Body of pancreas (tissue), 4 donors: ENCODE measurements at regions not wholly inside any gene's neighbourhood (a gene's known extent, or its start where the extent isn't known, plus 50 kb on each side); places are given as distances from the start of the nearest gene placed in this dataset.

Experiments
- ATAC-seq: fragments of 150-250 bp; one replicate; pipeline ENCODE4 v1.9.1; 2016
- DNase-seq, 4 donors: peaks; one replicate each; pipeline ENCODE4 v3.0.0-alpha.2; 2019
- H3K27ac ChIP-seq, 4 donors: fragments of 200-600 bp; sonication (generic); 1 replicate in 3 of 4; 2 replicates in 1 of 4; pipeline versions ENCODE4 v1.5.1 to v1.6.1; 2016 to 2019; ENCODE audit warnings: mild to moderate bottlenecking in 1 of 4, mixed read lengths in 1 of 4, moderate library complexity in 1 of 4
- H3K27me3 ChIP-seq, 2 donors: fragments of 200-600 bp; sonication (generic); one replicate each; pipeline ENCODE4 v1.6.0; 2016; ENCODE audit warnings: mild to moderate bottlenecking in 1 of 2
- H3K36me3 ChIP-seq, 2 donors: fragments of 200-600 bp; sonication (generic); replicated peaks in 1 of 2; 2 replicates each; pipeline ENCODE4 v1.5.1; 2016; ENCODE audit warnings: low read depth in 2 of 2; ENCODE audit not compliant: insufficient read depth in 1 of 2
- H3K4me1 ChIP-seq: fragments of 200-600 bp; sonication (generic); one replicate; pipeline ENCODE4 v1.6.0; 2016
- H3K4me3 ChIP-seq, 2 donors: fragments of 200-600 bp; sonication (generic); 1 replicate in 1 of 2; 2 replicates in 1 of 2; pipeline ENCODE4 v1.5.1; 2016 to 2019
- H3K9me3 ChIP-seq, 3 donors: fragments of 200-600 bp; sonication (generic); 1 replicate in 2 of 3; 2 replicates in 1 of 3; pipeline ENCODE4 v1.5.1; 2016
- POLR2A ChIP-seq, 3 donors: fragments of 450-650 bp; IDR thresholded peaks; one replicate each; pipeline ENCODE4 v1.6.1; 2016; ENCODE audit warnings: antibody characterized with exemption in 3 of 3, mild to moderate bottlenecking in 2 of 3
- WGBS, 2 donors: methylation state at CpG; one replicate each; pipeline ENCODE4 v1.1.5; 2017; 5-methylcytosine and 5-hydroxymethylcytosine counted together
- intact Hi-C: fragments of 100-400 bp; cut with DNase I; formaldehyde crosslinking; loops from one replicate; pipeline ENCODE4 v1.15.1; 2023
- TF ChIP-seq, protein P1 (sequence below), 7 experiments: fragments of 450-650 bp in 4 of 7; fragments of 200-600 bp in 3 of 7; sonication (generic) in 3 of 7; IDR thresholded peaks; one replicate each; pipeline ENCODE4 v1.5.1; 2016 to 2019; ENCODE audit warnings: antibody characterized with exemption in 7 of 7

DNA sequence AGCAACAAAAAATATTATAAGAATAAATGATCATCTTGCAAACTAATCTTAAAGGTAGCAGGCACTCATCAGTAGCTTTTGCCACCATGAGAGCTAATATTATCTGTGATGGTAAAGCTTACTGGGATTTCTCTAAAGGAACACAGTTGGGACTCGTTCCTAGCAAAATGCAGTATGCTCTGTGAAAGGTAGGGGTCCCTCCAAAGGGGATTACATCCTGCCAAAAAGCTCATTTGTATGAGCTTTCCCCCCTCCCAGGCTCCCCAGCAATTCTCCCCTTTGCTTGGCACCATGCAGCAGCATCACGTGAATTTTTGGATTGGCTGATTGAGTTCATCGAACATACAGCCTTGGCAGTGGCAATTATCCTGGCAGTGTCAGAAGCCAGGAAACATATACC is 361.0 kb upstream of the PLSCR5 start:
- Histone ChIP-seq H3K27me3 (no peaks in the 10 kb centered on the region), H3K9me3 (no peaks in the 10 kb centered on the region), H3K27ac (no peak overlapping the region), H3K4me3 (no peak overlapping the region), H3K4me1 (no peaks in the 10 kb centered on the region), H3K36me3 (no peaks in the 10 kb centered on the region)
- TF ChIP-seq, protein P1, sequence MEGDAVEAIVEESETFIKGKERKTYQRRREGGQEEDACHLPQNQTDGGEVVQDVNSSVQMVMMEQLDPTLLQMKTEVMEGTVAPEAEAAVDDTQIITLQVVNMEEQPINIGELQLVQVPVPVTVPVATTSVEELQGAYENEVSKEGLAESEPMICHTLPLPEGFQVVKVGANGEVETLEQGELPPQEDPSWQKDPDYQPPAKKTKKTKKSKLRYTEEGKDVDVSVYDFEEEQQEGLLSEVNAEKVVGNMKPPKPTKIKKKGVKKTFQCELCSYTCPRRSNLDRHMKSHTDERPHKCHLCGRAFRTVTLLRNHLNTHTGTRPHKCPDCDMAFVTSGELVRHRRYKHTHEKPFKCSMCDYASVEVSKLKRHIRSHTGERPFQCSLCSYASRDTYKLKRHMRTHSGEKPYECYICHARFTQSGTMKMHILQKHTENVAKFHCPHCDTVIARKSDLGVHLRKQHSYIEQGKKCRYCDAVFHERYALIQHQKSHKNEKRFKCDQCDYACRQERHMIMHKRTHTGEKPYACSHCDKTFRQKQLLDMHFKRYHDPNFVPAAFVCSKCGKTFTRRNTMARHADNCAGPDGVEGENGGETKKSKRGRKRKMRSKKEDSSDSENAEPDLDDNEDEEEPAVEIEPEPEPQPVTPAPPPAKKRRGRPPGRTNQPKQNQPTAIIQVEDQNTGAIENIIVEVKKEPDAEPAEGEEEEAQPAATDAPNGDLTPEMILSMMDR (IDR thresholded peaks at IDR 0.05) = no peak
- no peak for TF ChIP-seq POLR2A (IDR thresholded peaks at IDR 0.05)
- 80 to 86% methylated on average over 3 of the region's 3 CpGs for WGBS, 2 donors
- DNase-seq (no peak), ATAC-seq (no peak)
- intact Hi-C loops = no loop called here

DNA sequence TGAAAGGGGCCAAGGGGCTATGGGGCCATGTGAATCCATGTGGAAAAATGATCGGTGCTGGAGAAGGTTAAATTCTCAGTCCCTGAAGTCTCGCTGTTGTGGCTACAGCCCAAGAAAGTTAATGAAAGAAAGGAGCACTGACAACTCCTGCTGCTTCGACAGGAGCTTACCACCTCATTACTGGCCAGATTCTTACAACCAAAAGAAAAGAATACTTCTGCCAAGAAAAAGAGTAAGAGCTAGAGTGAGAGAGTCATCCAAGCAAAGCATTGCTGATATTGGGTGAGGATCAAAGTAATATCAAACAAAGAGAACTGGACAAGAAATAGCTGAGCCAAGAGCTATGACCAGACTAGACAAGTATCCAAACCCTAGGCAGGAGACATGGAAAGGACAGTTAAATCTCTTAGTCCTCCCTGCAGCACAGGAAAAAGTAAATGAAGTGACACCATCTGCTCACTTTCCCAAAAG is 348.4 kb upstream of the PLSCR5 start:
- H3K9me3 ChIP-seq = no peaks in the 10 kb centered on the region
- WGBS, 2 donors = 24 to 30% methylated on average over 3 of the region's 3 CpGs
- H3K4me1 ChIP-seq = peaks cover 8% of the 10 kb centered on the region
- no peak overlapping the region for H3K27ac ChIP-seq
- ATAC-seq = peak; percentile 18
- DNase-seq = no peak
- H3K27me3 ChIP-seq = no peaks in the 10 kb centered on the region
- TF ChIP-seq POLR2A (IDR thresholded peaks at IDR 0.05) = no peak
- TF ChIP-seq, protein P1 (IDR thresholded peaks at IDR 0.05) = no peak
- H3K36me3 ChIP-seq = no peaks in the 10 kb centered on the region
- no peak overlapping the region for H3K4me3 ChIP-seq
- intact Hi-C loops = no loop called here

DNA sequence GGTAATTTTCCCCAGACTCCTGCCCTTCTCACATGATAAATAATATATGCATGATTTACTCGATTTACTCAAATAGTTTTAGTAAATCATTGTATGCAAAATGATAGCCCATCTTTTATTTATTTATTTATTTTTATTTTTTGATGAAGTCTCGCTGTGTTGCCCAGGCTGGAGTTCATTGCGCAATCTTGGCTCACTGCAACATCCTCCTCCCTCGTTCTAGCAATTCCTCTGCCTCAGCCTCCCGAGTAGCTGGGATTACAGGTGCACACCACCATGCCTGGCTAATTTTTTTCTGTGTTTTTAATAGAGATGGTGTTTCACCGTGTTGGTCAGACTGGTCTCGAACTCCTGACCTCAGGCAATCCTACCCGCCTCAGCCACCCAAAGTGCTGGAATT is 343.8 kb upstream of the PLSCR5 start:
- Histone ChIP-seq H3K9me3 (no peaks in the 10 kb centered on the region), H3K36me3 (no peaks in the 10 kb centered on the region), H3K4me3 (no peak overlapping the region), H3K27ac (no peak overlapping the region), H3K27me3 (no peaks in the 10 kb centered on the region), H3K4me1 (peaks cover 7% of the 10 kb centered on the region)
- TF ChIP-seq, protein P1 (IDR thresholded peaks at IDR 0.05) = no peak
- no peak for TF ChIP-seq POLR2A (IDR thresholded peaks at IDR 0.05)
- intact Hi-C loops = no loop called here
- ATAC-seq = no peak
- WGBS, 2 donors = 84 to 85% methylated on average over 8 of the region's 8 CpGs
- DNase-seq = no peak

DNA sequence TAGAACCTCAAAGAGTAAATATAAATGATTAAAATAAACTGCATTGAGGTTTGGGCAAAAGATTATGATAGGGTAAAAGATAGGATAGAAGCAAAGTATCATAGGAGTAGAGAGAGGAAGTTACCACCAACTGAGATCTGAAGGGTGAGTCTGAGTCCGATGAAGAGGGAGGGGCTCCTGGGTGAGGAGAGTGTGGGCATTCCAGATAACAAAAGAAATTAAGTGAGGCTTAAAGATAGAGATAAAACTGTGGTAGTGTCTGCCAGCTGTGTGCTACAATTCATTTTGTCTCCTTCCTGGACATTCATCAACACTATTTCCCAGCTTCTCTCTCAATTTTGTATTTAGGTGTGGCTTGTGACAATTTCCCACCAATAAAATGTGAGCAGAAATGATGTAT is 343.0 kb upstream of the PLSCR5 start:
- TF ChIP-seq, protein P1 (IDR thresholded peaks at IDR 0.05) = no peak
- no peak for TF ChIP-seq POLR2A (IDR thresholded peaks at IDR 0.05)
- no peaks in the 10 kb centered on the region for H3K36me3 ChIP-seq
- H3K4me1 ChIP-seq = no peaks in the 10 kb centered on the region
- WGBS, 2 donors = 26 to 40% methylated on average over 1 of the region's 1 CpG
- H3K27ac ChIP-seq = no peak overlapping the region
- intact Hi-C loops = no loop called here
- ATAC-seq (no peak), DNase-seq (no peak)
- H3K4me3 ChIP-seq = no peak overlapping the region
- H3K9me3 ChIP-seq = no peaks in the 10 kb centered on the region
- H3K27me3 ChIP-seq = no peaks in the 10 kb centered on the region

DNA sequence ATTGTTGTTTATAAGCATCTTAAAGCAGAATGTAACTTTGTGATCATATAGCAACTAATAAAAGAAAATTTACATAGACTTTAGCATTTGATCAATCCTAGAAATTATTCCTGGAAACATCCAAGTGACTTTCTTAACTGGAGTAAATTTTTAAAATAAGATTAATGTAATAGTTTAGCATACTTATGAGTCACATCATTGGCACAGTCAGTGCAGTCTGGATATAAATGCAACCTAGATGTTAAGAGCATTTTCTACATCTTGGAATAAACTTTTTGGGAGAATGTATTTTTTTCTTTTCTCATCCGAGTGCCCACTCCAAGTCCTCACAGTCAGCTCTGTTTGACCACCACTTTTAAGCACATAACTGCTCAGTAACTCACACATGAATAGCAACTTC is 324.6 kb upstream of the PLSCR5 start:
- no peak overlapping the region for H3K4me3 ChIP-seq
- H3K27me3 ChIP-seq = no peaks in the 10 kb centered on the region
- H3K36me3 ChIP-seq = no peaks in the 10 kb centered on the region
- no peak for DNase-seq
- H3K4me1 ChIP-seq = no peaks in the 10 kb centered on the region
- TF ChIP-seq, protein P1 (IDR thresholded peaks at IDR 0.05) = no peak
- no peak for TF ChIP-seq POLR2A (IDR thresholded peaks at IDR 0.05)
- H3K27ac ChIP-seq = no peak overlapping the region
- intact Hi-C loops = no loop called here
- 56 to 60% methylated on average over 1 of the region's 1 CpG for WGBS, 2 donors
- no peaks in the 10 kb centered on the region for H3K9me3 ChIP-seq
- no peak for ATAC-seq
